ENCODE measurements at regions not wholly inside any gene's neighbourhood (a gene's known extent, or its start where the extent isn't known, plus 50 kb on each side); places are given as distances from the start of the nearest gene placed in this dataset.
A peak's percentile ranks its signal among the peaks of the same experiment; 100 is the strongest.

- TF ChIP-seq CTCF (IDR thresholded peaks at IDR 0.05), result peak in 1 of 4 experiments; percentile 21
- no peak for TF ChIP-seq POLR2A (IDR thresholded peaks at IDR 0.05)
These were observed 650.5 kb upstream of the SORCS1 start for GRCh38 chr10:107814865-107815487.

Data from uterus (tissue), 2 donors.